ENCODE measurements at regions not wholly inside any gene's neighbourhood (a gene's known extent, or its start where the extent isn't known, plus 50 kb on each side); places are given as distances from the start of the nearest gene placed in this dataset.
A peak's percentile ranks its signal among the peaks of the same experiment; 100 is the strongest.

DNA sequence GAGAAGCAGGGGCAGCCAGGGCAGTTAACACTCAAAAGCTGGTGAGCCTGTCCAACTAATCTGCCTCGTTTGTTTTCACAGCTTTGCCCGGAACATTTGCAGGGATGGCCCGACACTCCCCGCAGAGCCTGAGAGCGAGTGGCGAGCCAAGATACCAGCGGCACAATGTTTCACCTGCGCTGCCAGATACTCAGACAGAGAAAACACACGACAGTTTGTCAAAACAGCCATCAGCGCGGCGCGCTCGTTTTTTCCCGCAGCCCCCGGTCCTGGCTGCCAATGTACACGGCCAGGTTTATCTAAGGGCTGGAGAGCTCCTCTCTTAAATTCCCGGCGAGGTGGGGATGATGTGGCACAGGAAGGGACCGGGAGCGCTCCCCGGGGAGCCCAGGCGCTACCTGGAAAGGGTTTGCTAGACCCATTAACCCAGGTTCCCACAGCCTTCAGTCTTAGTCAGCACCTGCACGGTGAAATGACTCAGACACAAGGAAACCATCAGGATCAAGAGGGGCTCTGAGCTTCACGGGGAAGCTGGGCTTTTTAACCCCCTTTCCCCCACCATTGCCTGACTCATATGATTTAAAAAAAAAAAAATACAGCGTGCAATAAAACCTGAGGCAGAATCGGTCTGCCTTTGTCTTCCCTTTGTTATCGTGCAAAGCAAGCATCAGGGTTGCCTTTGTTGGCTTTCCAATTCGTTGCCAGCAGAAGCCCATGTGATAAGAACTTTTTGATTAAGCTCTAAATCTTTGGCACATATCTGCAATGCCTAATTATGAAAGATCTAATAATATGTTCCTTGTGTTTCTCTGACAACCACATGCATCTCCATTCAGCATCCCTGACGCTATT is 186.2 kb downstream of the EFNB2 start:
- peak overlapping the region; percentile 84 for H3K4me2 ChIP-seq (ENCODE audit: low read length)
- peak overlapping the region; percentile 48 for H3K9ac ChIP-seq (ENCODE audit: low read length)
- CTCF ChIA-PET = interaction anchor here (1.0 to 1.4 kb wide), 2 partner anchors 10 to 186 kb away, joined by 3 read pairs; partner anchors contain the start of gene EFNB2
- ATAC-seq (peak; percentile 88), DNase-seq (ENCODE audit: low read depth, low spot score) (peak; percentile 94)
- peak overlapping the region; percentile 42 to 58 for H3K4me3 ChIP-seq (replicated peaks in 1 of 2; ENCODE audit: low read depth in 1 of 2, low read length in 2 of 2)
- H3K36me3 ChIP-seq (ENCODE audit: control insufficient read depth in 1 of 2, insufficient read depth in 2 of 2, low read length in 2 of 2) = no peaks in the 10 kb centered on the region
- H3K27me3 ChIP-seq (ENCODE audit: insufficient read depth, low read length) = no peaks in the 10 kb centered on the region
- intact Hi-C loops (cut with micrococcal nuclease) = loop anchor here (1.0 to 10.0 kb wide), 4 partner anchors 123 to 435 kb away; no protein-coding TSS in a partner anchor
- H3K27ac ChIP-seq (ENCODE audit: low read depth, low read length) = peak overlapping the region; percentile 59
- H3K4me1 ChIP-seq (ENCODE audit: control insufficient read depth in 1 of 2, insufficient read depth in 2 of 2, low read length in 2 of 2) = peaks cover 27 to 47% of the 10 kb centered on the region in 2 experiments
- H3K9me3 ChIP-seq (ENCODE audit: control insufficient read depth in 1 of 2, insufficient read depth in 1 of 2, low read depth in 1 of 2, low read length in 2 of 2) = no peaks in the 10 kb centered on the region
- H3K9me2 ChIP-seq (ENCODE audit: insufficient read depth) = no peaks in the 10 kb centered on the region
- no peaks in the 10 kb centered on the region for H4K20me1 ChIP-seq (ENCODE audit: insufficient read depth)
- H2AFZ ChIP-seq (ENCODE audit: low read depth, low read length, poor library complexity, severe bottlenecking) = peak overlapping the region; percentile 94
- POLR2A ChIA-PET = no interaction called here
- H3K79me2 ChIP-seq (ENCODE audit: insufficient read depth, low read length) = no peaks in the 10 kb centered on the region
- no TSS peak for BruUV-seq (replicated peaks)
- RAD21 ChIA-PET (ENCODE audit: low non-redundant PET in 1 of 2, low total read pairs in 2 of 2, uncharacterized antibody in 2 of 2, unreplicated experiment in 2 of 2) = interaction anchor here (0.8 to 1.4 kb wide), 5 partner anchors 30 to 206 kb away, joined by 3 read pairs; no protein-coding TSS in a partner anchor
- TF ChIP-seq, protein P1, sequence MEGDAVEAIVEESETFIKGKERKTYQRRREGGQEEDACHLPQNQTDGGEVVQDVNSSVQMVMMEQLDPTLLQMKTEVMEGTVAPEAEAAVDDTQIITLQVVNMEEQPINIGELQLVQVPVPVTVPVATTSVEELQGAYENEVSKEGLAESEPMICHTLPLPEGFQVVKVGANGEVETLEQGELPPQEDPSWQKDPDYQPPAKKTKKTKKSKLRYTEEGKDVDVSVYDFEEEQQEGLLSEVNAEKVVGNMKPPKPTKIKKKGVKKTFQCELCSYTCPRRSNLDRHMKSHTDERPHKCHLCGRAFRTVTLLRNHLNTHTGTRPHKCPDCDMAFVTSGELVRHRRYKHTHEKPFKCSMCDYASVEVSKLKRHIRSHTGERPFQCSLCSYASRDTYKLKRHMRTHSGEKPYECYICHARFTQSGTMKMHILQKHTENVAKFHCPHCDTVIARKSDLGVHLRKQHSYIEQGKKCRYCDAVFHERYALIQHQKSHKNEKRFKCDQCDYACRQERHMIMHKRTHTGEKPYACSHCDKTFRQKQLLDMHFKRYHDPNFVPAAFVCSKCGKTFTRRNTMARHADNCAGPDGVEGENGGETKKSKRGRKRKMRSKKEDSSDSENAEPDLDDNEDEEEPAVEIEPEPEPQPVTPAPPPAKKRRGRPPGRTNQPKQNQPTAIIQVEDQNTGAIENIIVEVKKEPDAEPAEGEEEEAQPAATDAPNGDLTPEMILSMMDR (IDR thresholded peaks at IDR 0.05 in 2 of 3, conservative IDR thresholded peaks at IDR 0.05 in 1 of 3; ENCODE audit: borderline replicate concordance in 1 of 3, insufficient read depth in 1 of 3, low read depth in 2 of 3, low read length in 2 of 3) = no peak
- no peak for TF ChIP-seq YY1 (IDR thresholded peaks at IDR 0.05; ENCODE audit: extremely low read depth, insufficient replicate concordance, low read depth, low read length)
- peak; percentile 75 for TF ChIP-seq JUND (IDR thresholded peaks at IDR 0.05)
- TF ChIP-seq SIN3A (IDR thresholded peaks at IDR 0.05; ENCODE audit: low read depth) = no peak
- no peak for TF ChIP-seq EZH2phosphoT487 (IDR thresholded peaks at IDR 0.05; ENCODE audit: borderline replicate concordance)
- peak; percentile 43; the same call in 1 of the 2 replicates for TF ChIP-seq POLR2AphosphoS5 (IDR thresholded peaks at IDR 0.05; ENCODE audit: low read depth, low read length)
- TF ChIP-seq CBX3 (IDR thresholded peaks at IDR 0.05; ENCODE audit: low read depth) = no peak
- TF ChIP-seq SP1 (IDR thresholded peaks at IDR 0.05; ENCODE audit: low read depth) = peak; percentile 68
- TF ChIP-seq EGR1 (IDR thresholded peaks at IDR 0.05; ENCODE audit: low read depth) = no peak
- TF ChIP-seq RAD21 (IDR thresholded peaks at IDR 0.05; ENCODE audit: low read depth) = peak; percentile 23; the same call in 1 of the 2 replicates
- TF ChIP-seq, protein P2, sequence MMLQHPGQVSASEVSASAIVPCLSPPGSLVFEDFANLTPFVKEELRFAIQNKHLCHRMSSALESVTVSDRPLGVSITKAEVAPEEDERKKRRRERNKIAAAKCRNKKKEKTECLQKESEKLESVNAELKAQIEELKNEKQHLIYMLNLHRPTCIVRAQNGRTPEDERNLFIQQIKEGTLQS (IDR thresholded peaks at IDR 0.05) = no peak
- TF ChIP-seq POLR2A (IDR thresholded peaks at IDR 0.05; ENCODE audit: borderline replicate concordance, extremely low read depth, insufficient read depth, insufficient read length) = no peak
- TF ChIP-seq, protein P3, sequence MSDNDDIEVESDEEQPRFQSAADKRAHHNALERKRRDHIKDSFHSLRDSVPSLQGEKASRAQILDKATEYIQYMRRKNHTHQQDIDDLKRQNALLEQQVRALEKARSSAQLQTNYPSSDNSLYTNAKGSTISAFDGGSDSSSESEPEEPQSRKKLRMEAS (IDR thresholded peaks at IDR 0.05) = peak; percentile 25; the same call in 1 of the 2 replicates
- TF ChIP-seq TCF7L2 (IDR thresholded peaks at IDR 0.05; ENCODE audit: borderline replicate concordance, extremely low read depth, insufficient read depth, insufficient read length) = peak; percentile 56
- TF ChIP-seq, protein P4, sequence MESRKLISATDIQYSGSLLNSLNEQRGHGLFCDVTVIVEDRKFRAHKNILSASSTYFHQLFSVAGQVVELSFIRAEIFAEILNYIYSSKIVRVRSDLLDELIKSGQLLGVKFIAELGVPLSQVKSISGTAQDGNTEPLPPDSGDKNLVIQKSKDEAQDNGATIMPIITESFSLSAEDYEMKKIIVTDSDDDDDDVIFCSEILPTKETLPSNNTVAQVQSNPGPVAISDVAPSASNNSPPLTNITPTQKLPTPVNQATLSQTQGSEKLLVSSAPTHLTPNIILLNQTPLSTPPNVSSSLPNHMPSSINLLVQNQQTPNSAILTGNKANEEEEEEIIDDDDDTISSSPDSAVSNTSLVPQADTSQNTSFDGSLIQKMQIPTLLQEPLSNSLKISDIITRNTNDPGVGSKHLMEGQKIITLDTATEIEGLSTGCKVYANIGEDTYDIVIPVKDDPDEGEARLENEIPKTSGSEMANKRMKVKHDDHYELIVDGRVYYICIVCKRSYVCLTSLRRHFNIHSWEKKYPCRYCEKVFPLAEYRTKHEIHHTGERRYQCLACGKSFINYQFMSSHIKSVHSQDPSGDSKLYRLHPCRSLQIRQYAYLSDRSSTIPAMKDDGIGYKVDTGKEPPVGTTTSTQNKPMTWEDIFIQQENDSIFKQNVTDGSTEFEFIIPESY (IDR thresholded peaks at IDR 0.05; ENCODE audit: extremely low read depth, insufficient replicate concordance, low read length) = no peak
- TF ChIP-seq SRF (IDR thresholded peaks at IDR 0.05; ENCODE audit: low read depth) = no peak
- TF ChIP-seq ELF1 (IDR thresholded peaks at IDR 0.05; ENCODE audit: borderline replicate concordance, low read depth) = no peak
- TF ChIP-seq FOSL1 (IDR thresholded peaks at IDR 0.05; ENCODE audit: low read depth) = peak; percentile 74
- peak; percentile 42; the same call in 1 of the 2 replicates for TF ChIP-seq CEBPB (IDR thresholded peaks at IDR 0.05; ENCODE audit: low read depth)
- no peak for TF ChIP-seq ZNF274 (IDR thresholded peaks at IDR 0.05; ENCODE audit: low read depth, low read length)
- no peak for TF ChIP-seq EZH2 (IDR thresholded peaks at IDR 0.05)
- no peak for TF ChIP-seq ZFX (IDR thresholded peaks at IDR 0.05)

Measured in HCT116 (cell line).